ENCODE measurements at regions not wholly inside any gene's neighbourhood (a gene's known extent, or its start where the extent isn't known, plus 50 kb on each side); places are given as distances from the start of the nearest gene placed in this dataset.
A peak's percentile ranks its signal among the peaks of the same experiment; 100 is the strongest.
"Not testable (repeated sequence)": the region's sequence is repeated elsewhere in the genome, so short reads cannot be mapped to it uniquely, and the experiment has no call there.

DNA sequence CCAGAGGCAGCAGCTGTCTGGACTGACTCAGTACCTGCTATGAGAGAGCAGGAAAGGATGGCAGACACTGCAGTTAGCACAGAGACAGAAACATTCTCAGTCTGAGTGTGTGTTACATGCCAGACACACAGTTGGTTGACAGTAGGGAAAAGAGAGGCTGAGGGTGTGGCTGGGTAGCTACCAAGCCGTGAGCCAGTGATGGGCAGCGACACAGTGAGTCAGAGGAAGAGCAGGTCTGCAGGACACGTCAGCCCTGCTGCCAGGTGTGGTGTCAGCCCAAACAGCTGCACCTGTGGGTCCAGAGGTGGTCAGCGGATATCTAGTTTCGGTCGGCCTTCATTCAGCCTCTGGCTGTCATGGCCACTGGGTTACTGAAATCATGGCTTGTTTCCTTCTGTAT lies 124.4 kb upstream of the SPATA31A3 start:
- ATAC-seq; H3K4me3 ChIP-seq; H3K4me1 ChIP-seq; H3K27ac ChIP-seq; intact Hi-C loops (cut with DNase I); H3K9me3 ChIP-seq; H3K27me3 ChIP-seq; H3K36me3 ChIP-seq: not testable (repeated sequence)
- DNase-seq: peak in 1 of 5 donors; percentile 36
- 20% methylated on average over 1 of the region's 6 CpGs; no CpG with 5 or more reads in 3 of the 4 donors for WGBS, 4 donors

DNA sequence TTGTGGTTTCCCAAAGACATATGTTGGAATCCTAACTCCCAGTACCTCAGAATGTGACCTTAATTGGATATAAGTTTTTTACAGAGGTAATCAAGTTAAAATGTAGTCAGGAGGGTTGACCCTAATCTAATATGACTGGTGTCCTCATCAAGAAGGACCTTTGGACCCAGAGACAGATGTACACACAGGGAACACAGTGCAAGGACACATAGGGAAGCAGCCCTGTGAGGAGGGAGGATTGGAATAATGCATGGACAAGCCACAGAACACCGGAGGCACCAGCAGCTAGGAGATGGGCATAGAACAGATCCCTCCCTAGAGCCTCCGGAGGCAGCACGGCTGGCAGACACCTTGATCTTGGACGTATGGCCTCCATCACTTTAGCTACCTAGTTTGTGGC lies 119.8 kb upstream of the SPATA31A3 start:
- H3K27me3 ChIP-seq; H3K36me3 ChIP-seq; intact Hi-C loops (cut with DNase I); H3K9me3 ChIP-seq; ATAC-seq; H3K4me3 ChIP-seq; H3K27ac ChIP-seq; DNase-seq; H3K4me1 ChIP-seq: not testable (repeated sequence)
- 81% methylated on average over 4 of the region's 4 CpGs; no CpG with 5 or more reads in 3 of the 4 donors for WGBS, 4 donors

DNA sequence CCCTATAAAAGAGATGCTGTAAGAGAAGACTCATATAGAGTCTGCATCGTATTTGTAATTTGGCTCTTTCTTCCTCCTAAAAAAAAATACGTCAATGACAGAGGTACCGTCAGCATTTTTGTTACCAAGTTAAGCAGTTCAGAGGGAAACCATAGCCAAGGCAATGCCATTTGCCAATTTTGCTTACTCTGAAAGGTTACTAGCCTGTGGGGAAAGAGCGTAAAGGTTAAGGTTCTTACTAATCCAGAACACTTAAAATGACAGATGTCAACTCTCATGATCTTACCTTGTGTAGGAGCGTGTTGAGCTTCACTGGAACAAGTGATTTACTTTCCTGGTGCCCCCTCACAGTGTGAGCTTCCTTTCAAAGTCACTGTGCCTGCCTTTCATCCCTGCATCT lies 119.4 kb upstream of the SPATA31A3 start:
- H3K36me3 ChIP-seq; H3K27ac ChIP-seq; H3K4me1 ChIP-seq; H3K27me3 ChIP-seq; intact Hi-C loops (cut with DNase I); H3K4me3 ChIP-seq; ATAC-seq; DNase-seq; H3K9me3 ChIP-seq: not testable (repeated sequence)
- 75 to 95% (median 91%) methylated on average over 3 to 5 of the region's 5 CpGs for WGBS, 4 donors

DNA sequence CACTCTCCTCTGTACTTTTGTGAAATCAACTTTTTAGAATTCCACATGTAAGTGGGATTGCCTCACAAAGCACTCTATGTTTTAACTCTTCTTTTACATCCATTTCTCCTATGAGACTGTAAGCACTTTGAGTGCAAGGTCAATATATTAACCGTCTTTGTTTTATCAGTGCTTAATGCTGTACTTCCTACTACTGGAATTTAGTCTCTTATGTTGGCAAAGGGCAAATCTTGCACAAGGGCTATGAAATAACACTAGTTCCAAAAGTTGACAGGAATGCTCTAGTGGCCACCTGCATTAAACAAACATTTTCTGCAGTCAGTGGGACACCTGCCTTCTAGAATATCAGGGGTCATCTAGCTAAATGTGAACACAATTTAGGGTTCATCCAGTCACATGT lies 117.5 kb upstream of the SPATA31A3 start:
- H3K36me3 ChIP-seq; H3K27ac ChIP-seq; intact Hi-C loops (cut with DNase I); ATAC-seq; DNase-seq; H3K27me3 ChIP-seq; H3K4me1 ChIP-seq; H3K4me3 ChIP-seq; H3K9me3 ChIP-seq: not testable (repeated sequence)
- 35 to 58% (median 45%) methylated on average over 1 of the region's 1 CpG for WGBS, 4 donors

DNA sequence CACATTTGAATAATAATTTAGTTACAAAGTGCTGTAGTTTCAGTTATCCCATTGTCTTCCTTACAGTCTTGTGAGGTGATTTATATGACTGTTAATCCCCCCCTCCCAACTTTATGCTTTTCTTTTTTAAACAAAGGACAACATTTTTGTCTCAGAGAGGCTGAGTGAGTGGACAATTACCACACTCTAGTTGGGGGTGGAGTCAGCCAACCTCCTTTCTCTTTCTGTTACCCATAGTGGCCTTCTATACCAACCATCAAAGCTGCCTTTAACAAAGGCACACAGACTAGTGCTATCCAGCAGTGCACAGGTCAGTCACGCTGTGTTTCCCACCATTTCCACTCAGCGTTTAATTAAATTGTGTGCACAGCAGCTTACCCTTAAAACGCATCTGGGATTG lies 114.3 kb upstream of the SPATA31A3 start:
- 62 to 86% (median 74%) methylated on average over 2 to 3 of the region's 3 CpGs for WGBS, 4 donors
- H3K27me3 ChIP-seq; ATAC-seq; H3K27ac ChIP-seq; H3K9me3 ChIP-seq; DNase-seq; H3K4me1 ChIP-seq; H3K4me3 ChIP-seq; intact Hi-C loops (cut with DNase I); H3K36me3 ChIP-seq: not testable (repeated sequence)

DNA sequence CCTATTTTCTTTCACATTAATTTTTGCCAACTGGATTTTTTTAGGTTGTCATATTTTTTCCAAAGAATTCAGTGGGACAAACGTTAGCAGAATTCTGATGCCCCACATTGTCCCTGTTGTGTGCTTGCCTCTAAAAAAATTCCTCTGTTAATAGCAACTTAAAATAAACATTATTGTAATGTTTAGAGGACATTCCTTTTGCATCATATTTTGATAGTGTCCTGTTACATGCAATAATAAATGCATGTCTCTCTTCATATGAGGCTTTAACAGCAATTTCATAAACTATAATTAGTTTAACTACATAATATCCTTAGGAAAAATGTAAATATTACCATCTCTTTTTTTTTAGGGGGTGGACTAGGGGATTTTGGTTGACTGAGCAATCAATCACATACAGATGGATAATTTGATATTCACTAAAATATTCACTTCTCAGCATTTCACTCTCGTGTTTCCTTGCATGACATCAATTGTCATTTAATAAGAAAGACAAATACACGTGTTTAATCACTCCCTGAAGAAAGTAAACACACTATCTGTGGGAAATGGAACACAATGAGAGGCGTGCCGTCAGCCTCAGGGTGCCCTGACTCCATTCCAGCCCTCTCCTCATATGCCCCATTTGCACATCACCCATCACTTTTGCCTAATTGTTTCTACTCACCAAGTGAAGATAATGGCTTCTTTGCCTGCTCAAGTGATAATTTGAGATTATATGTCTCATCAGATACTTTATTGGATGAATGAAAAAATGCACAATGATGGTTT lies 110.3 kb upstream of the SPATA31A3 start:
- H3K9me3 ChIP-seq; ATAC-seq; H3K36me3 ChIP-seq; H3K4me3 ChIP-seq; H3K27ac ChIP-seq; intact Hi-C loops (cut with DNase I); DNase-seq; H3K27me3 ChIP-seq; H3K4me1 ChIP-seq: not testable (repeated sequence)
- WGBS, 4 donors: 47 to 75% (median 63%) methylated on average over 3 of the region's 5 CpGs

DNA sequence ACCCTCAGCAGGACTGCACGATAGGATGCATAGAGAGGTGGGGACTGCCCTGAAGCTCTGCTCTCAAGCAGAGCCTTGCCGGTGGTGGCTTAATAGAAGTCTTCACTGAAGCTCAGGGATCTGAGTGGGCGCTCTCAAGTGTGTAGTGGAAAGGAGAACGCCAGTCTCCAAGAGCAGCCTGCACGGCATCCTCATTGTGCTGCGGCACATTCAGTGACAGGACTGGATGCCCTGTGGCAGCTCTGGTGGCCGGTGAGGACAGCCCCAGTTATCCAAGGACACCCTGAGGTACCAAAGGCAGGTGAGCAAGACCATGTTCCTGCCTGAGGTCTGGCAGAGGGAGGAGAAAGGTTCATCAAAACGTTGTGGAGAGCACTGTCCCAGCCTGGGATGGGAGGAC lies 98.8 kb upstream of the SPATA31A3 start:
- H3K27me3 ChIP-seq; H3K4me3 ChIP-seq; H3K27ac ChIP-seq; H3K9me3 ChIP-seq; ATAC-seq; H3K36me3 ChIP-seq; H3K4me1 ChIP-seq; intact Hi-C loops (cut with DNase I): not testable (repeated sequence)
- DNase-seq: peak in 1 of 5 donors; percentile 11
- WGBS, 4 donors: 65 to 74% (median 74%) methylated on average over 7 to 8 of the region's 8 CpGs; no CpG with 5 or more reads in 1 of the 4 donors

DNA sequence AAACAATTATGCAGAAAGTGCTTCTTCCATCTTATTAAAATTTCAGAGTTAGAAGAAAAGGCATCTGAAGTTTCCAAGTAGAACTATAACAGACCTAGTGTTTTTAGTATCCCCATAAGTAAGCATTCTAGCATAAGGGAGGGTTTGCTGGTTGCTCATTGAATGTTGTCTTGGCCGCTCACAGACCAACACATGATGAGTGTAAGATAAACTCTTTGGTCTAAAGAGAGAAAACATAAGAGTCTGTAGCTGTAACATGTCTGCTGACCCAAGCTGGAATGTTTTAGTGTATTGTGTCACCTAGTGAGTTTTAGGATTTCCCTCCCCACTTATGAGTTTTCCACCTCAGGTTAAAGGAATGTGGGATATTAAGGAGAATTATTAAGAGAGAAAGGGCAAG lies 94.5 kb upstream of the SPATA31A3 start:
- H3K36me3 ChIP-seq; H3K27me3 ChIP-seq; DNase-seq; H3K4me1 ChIP-seq; H3K27ac ChIP-seq; H3K9me3 ChIP-seq; H3K4me3 ChIP-seq; ATAC-seq; intact Hi-C loops (cut with DNase I): not testable (repeated sequence)
- 92 to 94% (median 93%) methylated on average over 1 of the region's 1 CpG for WGBS, 4 donors

DNA sequence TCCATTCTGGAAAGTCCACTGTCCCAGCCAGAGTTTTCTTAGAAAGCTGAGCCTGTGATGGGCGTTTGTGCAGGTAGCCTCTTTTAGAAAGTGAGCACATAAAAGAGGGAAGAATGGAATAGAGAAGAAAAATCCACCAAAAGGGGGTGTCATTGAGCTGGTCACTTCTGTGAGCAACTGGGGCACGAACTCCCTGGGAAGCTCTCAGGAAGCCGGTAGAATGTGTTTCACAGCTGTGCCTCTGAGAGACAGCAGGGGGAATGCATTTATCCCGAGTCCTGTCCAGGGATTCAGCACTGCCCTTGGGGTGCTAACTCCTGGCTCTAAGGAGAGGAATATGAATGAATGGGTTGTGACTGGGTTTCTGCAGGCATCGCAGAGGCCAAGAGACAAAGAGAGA lies 73.8 kb upstream of the SPATA31A3 start:
- H3K9me3 ChIP-seq; H3K36me3 ChIP-seq; ATAC-seq; DNase-seq; H3K27ac ChIP-seq; H3K27me3 ChIP-seq; H3K4me1 ChIP-seq; H3K4me3 ChIP-seq; intact Hi-C loops (cut with DNase I): not testable (repeated sequence)
- 40 to 49% (median 46%) methylated on average over 5 of the region's 5 CpGs for WGBS, 4 donors

Measured in heart left ventricle (tissue), 16 donors.